ENCODE measurements at regions not wholly inside any gene's neighbourhood (a gene's known extent, or its start where the extent isn't known, plus 50 kb on each side); places are given as distances from the start of the nearest gene placed in this dataset.

DNA sequence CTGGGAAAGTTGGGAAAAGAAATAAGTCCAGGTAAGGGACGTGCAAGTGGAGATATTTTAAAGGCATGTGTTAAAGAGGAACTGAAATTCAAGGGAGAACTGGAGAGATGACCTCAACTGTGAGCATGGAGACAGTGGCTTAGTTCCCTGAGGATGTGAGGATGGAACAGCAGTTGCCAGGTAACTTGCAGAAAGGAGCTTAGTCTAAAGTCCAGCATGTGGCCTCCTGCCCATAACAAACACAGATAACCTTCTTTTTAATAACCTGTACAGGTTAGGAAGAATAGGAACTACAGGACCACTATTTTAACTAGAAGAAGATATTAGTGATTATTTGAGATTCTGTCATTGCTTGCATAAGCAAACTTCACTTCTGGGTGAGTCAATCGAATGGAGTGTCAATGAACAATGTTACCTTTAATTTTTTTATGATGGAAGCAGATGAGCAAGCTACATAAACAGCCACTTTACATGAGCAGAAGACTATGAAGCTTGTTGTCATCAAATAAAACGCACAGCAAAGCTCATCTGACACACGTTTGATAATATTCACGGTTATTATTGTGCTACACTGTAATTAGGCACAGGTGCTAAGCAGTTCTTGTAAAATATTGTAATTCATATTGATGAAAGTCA lies 291.7 kb upstream of the DDHD1 start:
- Histone ChIP-seq H3K9ac (ENCODE audit: low read length) (no peak overlapping the region), H3K23ac (ENCODE audit: low read length) (no peak overlapping the region), H3K4me1 (ENCODE audit: control insufficient read depth, low read depth, low read length) (no peaks in the 10 kb centered on the region), H2BK5ac (ENCODE audit: low read length) (no peak overlapping the region), H4K5ac (ENCODE audit: low read length) (no peak overlapping the region), H3K56ac (ENCODE audit: low read length) (no peak overlapping the region), H2BK15ac (replicated peaks; ENCODE audit: low read depth) (no peak overlapping the region), H3K18ac (ENCODE audit: low read length) (no peak overlapping the region), H2AK5ac (ENCODE audit: low read length) (no peak overlapping the region), H3K36me3 (ENCODE audit: control insufficient read depth, insufficient read depth, low read length) (no peaks in the 10 kb centered on the region), H4K8ac (ENCODE audit: low read depth, low read length) (no peak overlapping the region), H3K79me1 (ENCODE audit: low read length) (no peaks in the 10 kb centered on the region), H3K4me2 (ENCODE audit: low read length) (no peak overlapping the region), H3K4me3 (ENCODE audit: low read length) (no peak overlapping the region), H2BK120ac (ENCODE audit: low read depth, low read length) (no peak overlapping the region), H3K4ac (ENCODE audit: low read depth, low read length) (no peak overlapping the region), H3K27ac (ENCODE audit: low read depth, low read length) (no peak overlapping the region), H3K27me3 (ENCODE audit: insufficient read depth, low read length, poor library complexity) (no peaks in the 10 kb centered on the region), H3K79me2 (ENCODE audit: control insufficient read depth, insufficient read depth, low read length) (no peaks in the 10 kb centered on the region)
- no CpG with 5 or more reads among the region's 5 CpGs for WGBS (ENCODE audit: extremely low coverage, insufficient coverage, low lambda C conversion rate)
- DNase-seq = no peak

DNA sequence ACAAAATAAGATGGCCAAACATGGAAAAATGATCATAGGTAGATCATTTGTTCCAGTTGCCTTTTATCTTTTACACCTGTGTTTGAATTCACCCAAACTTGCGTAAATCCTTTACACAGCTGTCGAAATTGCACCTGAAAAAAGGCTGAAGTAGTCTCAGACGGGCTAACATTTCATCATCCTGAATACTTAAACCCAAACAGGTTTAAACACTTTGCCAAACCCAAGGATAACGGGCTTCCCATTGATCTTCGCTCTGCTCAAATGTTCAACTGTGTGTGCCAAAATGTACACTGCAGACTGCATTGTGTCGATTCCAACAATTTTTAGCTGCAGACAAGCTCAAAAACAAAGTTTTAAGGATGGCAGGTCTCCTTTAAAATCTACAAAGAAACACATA lies 288.7 kb upstream of the DDHD1 start:
- no peak overlapping the region for H2BK15ac ChIP-seq (replicated peaks; ENCODE audit: low read depth)
- no peak overlapping the region for H4K8ac ChIP-seq (ENCODE audit: low read depth, low read length)
- no peak overlapping the region for H3K4ac ChIP-seq (ENCODE audit: low read depth, low read length)
- no peak overlapping the region for H3K56ac ChIP-seq (ENCODE audit: low read length)
- no peak for DNase-seq
- H3K27ac ChIP-seq (ENCODE audit: low read depth, low read length) = no peak overlapping the region
- no peak overlapping the region for H4K5ac ChIP-seq (ENCODE audit: low read length)
- H3K79me1 ChIP-seq (ENCODE audit: low read length) = no peaks in the 10 kb centered on the region
- no peak overlapping the region for H2AK5ac ChIP-seq (ENCODE audit: low read length)
- H3K27me3 ChIP-seq (ENCODE audit: insufficient read depth, low read length, poor library complexity) = no peaks in the 10 kb centered on the region
- no peak overlapping the region for H3K18ac ChIP-seq (ENCODE audit: low read length)
- no peaks in the 10 kb centered on the region for H3K36me3 ChIP-seq (ENCODE audit: control insufficient read depth, insufficient read depth, low read length)
- no peaks in the 10 kb centered on the region for H3K4me1 ChIP-seq (ENCODE audit: control insufficient read depth, low read depth, low read length)
- no peak overlapping the region for H2BK5ac ChIP-seq (ENCODE audit: low read length)
- H3K79me2 ChIP-seq (ENCODE audit: control insufficient read depth, insufficient read depth, low read length) = no peaks in the 10 kb centered on the region
- no CpG with 5 or more reads among the region's 6 CpGs for WGBS (ENCODE audit: extremely low coverage, insufficient coverage, low lambda C conversion rate)
- H3K23ac ChIP-seq (ENCODE audit: low read length) = no peak overlapping the region
- H3K4me3 ChIP-seq (ENCODE audit: low read length) = no peak overlapping the region
- no peak overlapping the region for H3K9ac ChIP-seq (ENCODE audit: low read length)
- H3K4me2 ChIP-seq (ENCODE audit: low read length) = no peak overlapping the region
- H2BK120ac ChIP-seq (ENCODE audit: low read depth, low read length) = no peak overlapping the region

DNA sequence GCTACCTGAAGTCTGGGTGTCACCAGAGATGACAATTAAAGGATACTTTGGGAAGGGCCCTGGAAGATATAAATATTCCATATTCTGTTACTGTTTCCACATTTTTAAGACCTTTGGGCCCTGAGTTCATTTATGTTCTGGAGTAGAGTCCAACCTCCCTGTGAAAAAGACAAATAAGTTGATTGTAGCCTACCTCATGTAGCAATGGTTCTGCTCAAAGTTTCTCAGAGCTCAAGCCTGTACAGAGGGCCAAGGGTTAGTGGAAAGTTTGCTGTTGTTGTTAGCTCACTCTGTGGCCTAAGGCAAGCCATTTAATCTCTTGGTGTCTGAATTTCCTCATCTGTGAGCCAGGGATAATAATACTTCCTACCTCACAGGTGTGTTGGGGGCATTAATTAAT lies 284.7 kb upstream of the DDHD1 start:
- H3K27ac ChIP-seq (ENCODE audit: low read depth, low read length) = no peak overlapping the region
- no peak overlapping the region for H3K4me3 ChIP-seq (ENCODE audit: low read length)
- no peak overlapping the region for H4K5ac ChIP-seq (ENCODE audit: low read length)

DNA sequence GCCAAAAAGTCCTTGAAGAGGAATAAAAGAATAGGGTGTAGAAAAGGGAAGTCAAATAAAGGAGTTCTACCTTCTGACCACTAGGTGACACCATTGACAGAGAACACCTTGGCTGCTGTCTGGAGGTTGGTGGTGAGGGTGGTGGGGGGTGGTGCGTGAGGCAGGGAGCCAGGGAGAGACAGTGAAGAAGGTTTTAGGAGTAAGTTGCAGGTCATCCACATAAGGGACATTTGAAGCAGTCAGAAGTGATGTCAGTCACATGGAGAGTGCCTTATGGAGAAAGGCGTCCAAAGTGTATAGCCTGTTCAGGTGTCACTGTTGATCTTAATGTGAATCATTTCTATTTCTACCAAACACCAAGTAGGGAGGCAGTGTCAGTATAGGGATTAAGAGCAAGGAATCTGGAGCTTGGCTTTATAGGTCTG lies 279.3 kb upstream of the DDHD1 start:
- no peak overlapping the region for H2AK5ac ChIP-seq (ENCODE audit: low read length)
- no peak overlapping the region for H3K4ac ChIP-seq (ENCODE audit: low read depth, low read length)
- H4K5ac ChIP-seq (ENCODE audit: low read length) = no peak overlapping the region
- no peak overlapping the region for H3K4me3 ChIP-seq (ENCODE audit: low read length)
- WGBS (ENCODE audit: extremely low coverage, insufficient coverage, low lambda C conversion rate) = no CpG with 5 or more reads among the region's 2 CpGs
- H2BK120ac ChIP-seq (ENCODE audit: low read depth, low read length) = no peak overlapping the region
- H4K8ac ChIP-seq (ENCODE audit: low read depth, low read length) = no peak overlapping the region
- no peak overlapping the region for H2BK5ac ChIP-seq (ENCODE audit: low read length)
- no peak overlapping the region for H3K56ac ChIP-seq (ENCODE audit: low read length)
- no peaks in the 10 kb centered on the region for H3K27me3 ChIP-seq (ENCODE audit: insufficient read depth, low read length, poor library complexity)
- DNase-seq = peak; percentile 84
- H3K27ac ChIP-seq (ENCODE audit: low read depth, low read length) = no peak overlapping the region
- H3K4me1 ChIP-seq (ENCODE audit: control insufficient read depth, low read depth, low read length) = no peaks in the 10 kb centered on the region
- no peaks in the 10 kb centered on the region for H3K36me3 ChIP-seq (ENCODE audit: control insufficient read depth, insufficient read depth, low read length)
- H3K23ac ChIP-seq (ENCODE audit: low read length) = no peak overlapping the region
- H2BK15ac ChIP-seq (replicated peaks; ENCODE audit: low read depth) = no peak overlapping the region
- no peaks in the 10 kb centered on the region for H3K79me2 ChIP-seq (ENCODE audit: control insufficient read depth, insufficient read depth, low read length)
- no peak overlapping the region for H3K4me2 ChIP-seq (ENCODE audit: low read length)
- no peaks in the 10 kb centered on the region for H3K79me1 ChIP-seq (ENCODE audit: low read length)
- no peak overlapping the region for H3K18ac ChIP-seq (ENCODE audit: low read length)
- no peak overlapping the region for H3K9ac ChIP-seq (ENCODE audit: low read length)

More for the DNA sequence above, 284.7 kb upstream of the DDHD1 start:
- no peak overlapping the region for H3K23ac ChIP-seq (ENCODE audit: low read length)
- H2AK5ac ChIP-seq (ENCODE audit: low read length) = no peak overlapping the region
- no peak overlapping the region for H3K18ac ChIP-seq (ENCODE audit: low read length)
- H4K8ac ChIP-seq (ENCODE audit: low read depth, low read length) = no peak overlapping the region
- H2BK15ac ChIP-seq (replicated peaks; ENCODE audit: low read depth) = no peak overlapping the region
- no peak overlapping the region for H3K56ac ChIP-seq (ENCODE audit: low read length)
- no peaks in the 10 kb centered on the region for H3K79me1 ChIP-seq (ENCODE audit: low read length)
- H3K27me3 ChIP-seq (ENCODE audit: insufficient read depth, low read length, poor library complexity) = no peaks in the 10 kb centered on the region
- H3K9ac ChIP-seq (ENCODE audit: low read length) = no peak overlapping the region
- H3K79me2 ChIP-seq (ENCODE audit: control insufficient read depth, insufficient read depth, low read length) = no peaks in the 10 kb centered on the region
- no peak overlapping the region for H2BK5ac ChIP-seq (ENCODE audit: low read length)
- H3K36me3 ChIP-seq (ENCODE audit: control insufficient read depth, insufficient read depth, low read length) = no peaks in the 10 kb centered on the region
- H3K4me2 ChIP-seq (ENCODE audit: low read length) = no peak overlapping the region
- H3K4ac ChIP-seq (ENCODE audit: low read depth, low read length) = no peak overlapping the region
- DNase-seq = no peak
- H2BK120ac ChIP-seq (ENCODE audit: low read depth, low read length) = no peak overlapping the region
- no peaks in the 10 kb centered on the region for H3K4me1 ChIP-seq (ENCODE audit: control insufficient read depth, low read depth, low read length)

DNA sequence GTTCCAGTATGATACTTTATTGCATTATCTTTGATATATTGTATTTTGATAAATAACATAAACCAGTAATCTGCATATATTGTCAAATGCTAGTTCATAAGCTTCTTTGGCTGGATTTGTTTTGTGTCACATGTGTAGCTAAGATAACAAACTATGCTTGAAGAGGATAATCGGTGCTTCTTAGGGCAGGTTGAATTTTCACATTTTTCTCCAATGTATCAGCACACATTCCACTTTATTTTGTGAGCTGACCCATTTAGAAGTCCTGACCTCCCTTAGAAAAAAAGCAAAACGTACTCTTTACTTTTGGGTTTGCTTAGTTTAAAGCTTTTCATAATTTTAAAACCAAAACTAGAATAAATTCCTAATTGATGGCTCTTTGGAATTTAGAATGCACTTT lies 277.7 kb upstream of the DDHD1 start:
- no peak overlapping the region for H3K18ac ChIP-seq (ENCODE audit: low read length)
- H4K5ac ChIP-seq (ENCODE audit: low read length) = no peak overlapping the region
- no peak overlapping the region for H3K27ac ChIP-seq (ENCODE audit: low read depth, low read length)
- H2AK5ac ChIP-seq (ENCODE audit: low read length) = no peak overlapping the region
- H3K56ac ChIP-seq (ENCODE audit: low read length) = no peak overlapping the region
- no peaks in the 10 kb centered on the region for H3K4me1 ChIP-seq (ENCODE audit: control insufficient read depth, low read depth, low read length)
- no peak for DNase-seq
- no peak overlapping the region for H3K4me2 ChIP-seq (ENCODE audit: low read length)
- H3K79me1 ChIP-seq (ENCODE audit: low read length) = no peaks in the 10 kb centered on the region
- no peaks in the 10 kb centered on the region for H3K79me2 ChIP-seq (ENCODE audit: control insufficient read depth, insufficient read depth, low read length)
- H3K23ac ChIP-seq (ENCODE audit: low read length) = no peak overlapping the region
- no peak overlapping the region for H3K4ac ChIP-seq (ENCODE audit: low read depth, low read length)
- no peak overlapping the region for H4K8ac ChIP-seq (ENCODE audit: low read depth, low read length)
- H2BK120ac ChIP-seq (ENCODE audit: low read depth, low read length) = no peak overlapping the region
- H3K9ac ChIP-seq (ENCODE audit: low read length) = no peak overlapping the region
- no peak overlapping the region for H3K4me3 ChIP-seq (ENCODE audit: low read length)
- no CpG with 5 or more reads among the region's 2 CpGs for WGBS (ENCODE audit: extremely low coverage, insufficient coverage, low lambda C conversion rate)
- H3K27me3 ChIP-seq (ENCODE audit: insufficient read depth, low read length, poor library complexity) = no peaks in the 10 kb centered on the region
- H2BK15ac ChIP-seq (replicated peaks; ENCODE audit: low read depth) = no peak overlapping the region
- no peak overlapping the region for H2BK5ac ChIP-seq (ENCODE audit: low read length)
- H3K36me3 ChIP-seq (ENCODE audit: control insufficient read depth, insufficient read depth, low read length) = no peaks in the 10 kb centered on the region
